ENCODE measurements at regions not wholly inside any gene's neighbourhood (a gene's known extent, or its start where the extent isn't known, plus 50 kb on each side); places are given as distances from the start of the nearest gene placed in this dataset.

- no peak for TF ChIP-seq CTCF (IDR thresholded peaks at IDR 0.05)
- no peak for TF ChIP-seq POLR2AphosphoS5 (IDR thresholded peaks at IDR 0.05)
- no peak for TF ChIP-seq POLR2A (IDR thresholded peaks at IDR 0.05)
Observed at GRCh38 chr6:153537422-153537821, 406.3 kb upstream of the RGS17 start.

Data from breast epithelium (tissue), 3 donors.